ENCODE measurements at regions not wholly inside any gene's neighbourhood (a gene's known extent, or its start where the extent isn't known, plus 50 kb on each side); places are given as distances from the start of the nearest gene placed in this dataset.
A peak's percentile ranks its signal among the peaks of the same experiment; 100 is the strongest.
"Not testable (repeated sequence)": the region's sequence is repeated elsewhere in the genome, so short reads cannot be mapped to it uniquely, and the experiment has no call there.

DNA sequence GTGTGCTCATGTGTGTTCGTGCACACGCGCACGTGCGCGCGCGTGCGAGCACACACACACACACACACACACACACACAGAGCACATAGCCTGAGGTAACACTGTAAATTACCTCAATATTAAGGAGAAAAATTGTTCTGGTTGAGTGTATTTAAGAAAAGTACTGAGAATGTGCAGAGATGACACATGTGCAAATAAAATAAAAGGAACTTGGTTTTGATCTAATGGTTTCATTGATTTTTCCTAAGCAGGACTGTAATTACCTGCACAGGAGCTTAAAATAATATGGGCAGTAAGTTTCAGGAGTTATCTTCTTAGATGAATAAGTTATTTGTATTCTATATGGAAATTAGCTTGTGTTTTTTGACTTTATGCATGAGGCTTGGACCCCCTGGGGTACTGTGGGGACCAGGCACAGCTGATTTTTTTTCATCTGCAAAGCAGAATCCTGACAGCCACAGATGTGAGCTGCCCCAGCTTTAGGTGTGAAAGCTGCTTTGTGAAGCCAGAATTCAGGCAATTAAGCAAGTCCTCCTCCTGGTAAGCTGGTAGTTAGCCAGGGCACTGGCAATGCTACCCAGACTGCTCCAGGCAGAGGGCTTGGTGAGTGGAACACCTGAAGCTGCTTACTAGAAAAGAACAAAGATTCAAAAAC, 1040.6 kb upstream of the CITED2 start:
- Mint-ChIP-seq H3K4me1 (ENCODE audit: low read depth) (no peaks in the 10 kb centered on the region), H3K27me3 (no peaks in the 10 kb centered on the region), H3K27ac (no peak overlapping the region), H3K4me3 (no peak overlapping the region), H3K9me3 (peaks cover 48% of the 10 kb centered on the region), H3K36me3 (ENCODE audit: low read depth) (no peaks in the 10 kb centered on the region)
- intact Hi-C loops (cut with micrococcal nuclease): no loop called here

DNA sequence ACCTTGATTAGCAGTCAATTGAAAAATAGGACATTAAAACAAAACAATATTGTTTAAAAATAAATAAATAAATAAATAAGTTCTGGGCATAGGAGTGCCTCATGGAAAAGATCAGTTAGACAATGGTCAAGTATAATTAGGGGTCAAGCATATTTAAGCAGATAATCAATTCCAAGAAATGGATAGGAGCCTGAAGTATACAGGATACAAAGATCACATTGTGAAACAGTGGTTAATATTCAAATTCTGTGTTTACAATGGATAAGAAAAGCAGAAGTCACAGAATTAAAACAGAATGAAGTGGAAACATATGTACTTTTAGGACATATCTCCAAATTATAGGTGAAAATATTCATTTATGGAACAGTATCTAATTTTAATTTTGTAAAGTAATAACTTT, 1028.6 kb upstream of the CITED2 start:
- peaks cover 17% of the 10 kb centered on the region for H3K36me3 Mint-ChIP-seq (ENCODE audit: low read depth)
- H3K4me3 Mint-ChIP-seq: no peak overlapping the region
- intact Hi-C loops (cut with micrococcal nuclease): no loop called here
- H3K4me1 Mint-ChIP-seq (ENCODE audit: low read depth): no peaks in the 10 kb centered on the region
- no peaks in the 10 kb centered on the region for H3K27me3 Mint-ChIP-seq
- peaks cover 30% of the 10 kb centered on the region for H3K9me3 Mint-ChIP-seq
- no peak overlapping the region for H3K27ac Mint-ChIP-seq

DNA sequence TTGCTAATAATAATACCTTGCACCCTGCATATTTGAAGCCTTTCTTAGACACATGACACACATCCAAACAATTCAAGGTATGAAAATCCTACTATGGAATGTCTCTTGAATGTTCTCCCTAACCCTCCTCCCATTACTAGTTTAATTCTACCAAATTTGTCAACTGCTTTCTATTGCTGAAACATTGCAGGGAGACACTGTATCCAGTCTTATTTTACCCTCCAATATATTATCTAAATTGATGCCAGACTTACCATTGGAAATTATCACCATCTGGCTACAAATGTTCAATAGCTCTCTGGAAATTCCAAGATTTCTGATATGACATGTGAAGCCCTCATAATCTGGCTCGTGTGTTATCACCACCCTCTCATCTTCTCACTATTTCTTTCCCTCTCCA, 1027.3 kb upstream of the CITED2 start:
- Mint-ChIP-seq H3K27ac (no peak overlapping the region), H3K27me3 (no peaks in the 10 kb centered on the region), H3K4me3 (no peak overlapping the region), H3K4me1 (ENCODE audit: low read depth) (no peaks in the 10 kb centered on the region), H3K36me3 (ENCODE audit: low read depth) (peaks cover 6% of the 10 kb centered on the region), H3K9me3 (peaks cover 17% of the 10 kb centered on the region)
- intact Hi-C loops (cut with micrococcal nuclease): no loop called here

DNA sequence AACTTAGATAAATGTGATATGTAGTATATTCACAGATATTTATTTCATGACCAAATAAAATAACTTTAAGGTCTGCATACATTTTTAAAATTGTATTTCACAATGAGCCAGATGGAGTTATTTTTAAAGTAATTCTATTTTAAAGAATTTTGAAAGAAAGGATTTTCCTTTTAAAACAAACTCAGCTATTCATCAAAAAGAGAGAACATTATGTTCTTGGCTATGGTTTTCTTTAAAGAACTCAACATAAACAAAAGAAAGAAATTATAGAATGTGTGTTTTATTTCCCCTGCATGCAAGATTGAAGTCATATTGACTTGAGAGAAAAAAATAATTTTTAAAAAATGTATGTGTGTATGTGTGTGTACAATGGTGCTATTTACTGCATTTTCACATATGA, 1023.6 kb upstream of the CITED2 start:
- peaks cover 15% of the 10 kb centered on the region for H3K4me1 Mint-ChIP-seq (ENCODE audit: low read depth)
- H3K9me3 Mint-ChIP-seq: peaks cover 24% of the 10 kb centered on the region
- intact Hi-C loops (cut with micrococcal nuclease): no loop called here
- H3K27me3 Mint-ChIP-seq: no peaks in the 10 kb centered on the region
- no peak overlapping the region for H3K4me3 Mint-ChIP-seq
- no peak overlapping the region for H3K27ac Mint-ChIP-seq
- H3K36me3 Mint-ChIP-seq (ENCODE audit: low read depth): peaks cover 20% of the 10 kb centered on the region

DNA sequence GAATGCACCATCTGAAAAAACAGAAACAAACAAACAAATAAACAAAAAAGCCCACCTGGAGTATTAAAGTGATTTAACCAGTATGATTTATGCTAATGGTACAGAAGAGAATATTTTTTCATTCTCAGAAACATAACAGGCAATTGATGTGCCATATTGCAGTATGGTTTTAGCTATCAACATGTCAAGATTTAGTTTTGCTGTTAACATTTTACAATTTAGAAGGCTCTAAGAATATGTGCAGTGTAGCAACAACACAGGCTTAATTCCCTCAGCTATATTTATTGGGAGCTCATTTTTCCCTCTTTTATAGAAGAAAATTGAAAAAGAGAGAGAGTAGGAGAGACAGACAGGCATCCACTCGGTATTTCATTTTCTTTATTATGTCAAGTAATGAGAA, 1022.7 kb upstream of the CITED2 start:
- no peak overlapping the region for H3K4me3 Mint-ChIP-seq
- H3K9me3 Mint-ChIP-seq: peaks cover 24% of the 10 kb centered on the region
- intact Hi-C loops (cut with micrococcal nuclease): no loop called here
- peaks cover 20% of the 10 kb centered on the region for H3K36me3 Mint-ChIP-seq (ENCODE audit: low read depth)
- H3K4me1 Mint-ChIP-seq (ENCODE audit: low read depth): peaks cover 15% of the 10 kb centered on the region
- H3K27me3 Mint-ChIP-seq: no peaks in the 10 kb centered on the region
- no peak overlapping the region for H3K27ac Mint-ChIP-seq

DNA sequence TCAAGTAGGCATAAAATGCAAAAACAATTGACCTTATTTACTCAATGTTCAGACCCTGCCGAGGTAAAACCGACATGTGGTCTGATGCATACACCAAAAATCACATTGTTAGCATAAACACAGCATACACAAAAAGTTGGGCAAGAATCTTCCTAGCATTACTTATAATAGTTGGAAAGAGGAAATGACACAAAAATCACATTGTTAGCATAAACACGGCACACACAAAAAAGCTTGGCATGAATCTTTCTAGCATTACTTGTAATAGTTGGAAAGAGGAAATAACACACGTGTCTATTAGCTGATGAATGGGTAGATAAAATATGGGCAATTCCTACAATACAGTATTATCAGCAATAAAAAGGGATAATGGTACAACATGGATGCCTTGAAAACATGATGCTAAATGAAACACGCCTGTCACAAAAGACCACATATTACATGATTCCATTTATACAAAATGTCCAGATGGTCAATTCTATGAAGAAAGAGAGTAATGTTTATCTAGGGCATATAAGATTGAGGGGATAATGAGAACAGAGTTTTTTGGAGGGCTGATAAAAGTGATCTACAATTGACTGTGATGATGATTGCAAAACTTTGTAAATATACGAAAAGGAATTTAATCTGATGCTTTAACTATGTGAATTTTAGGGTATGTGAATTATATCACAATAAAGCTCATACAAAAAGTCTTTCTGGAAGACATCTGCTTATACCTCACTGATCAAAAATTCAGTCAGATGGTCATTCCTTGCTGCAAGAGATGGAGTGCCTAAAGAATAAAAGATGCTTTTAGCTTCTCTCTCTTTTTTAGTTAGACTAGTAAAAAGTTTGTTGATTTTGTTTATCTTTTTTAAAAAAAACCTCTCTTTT, 1019.5 kb upstream of the CITED2 start:
- intact Hi-C loops (cut with micrococcal nuclease): loop anchor here (5.0 kb wide), 1 partner anchor 67 kb away; no protein-coding TSS in a partner anchor
- H3K27me3 Mint-ChIP-seq: no peaks in the 10 kb centered on the region
- peaks cover 28% of the 10 kb centered on the region for H3K36me3 Mint-ChIP-seq (ENCODE audit: low read depth)
- no peak overlapping the region for H3K4me3 Mint-ChIP-seq
- H3K9me3 Mint-ChIP-seq: peaks cover 49% of the 10 kb centered on the region
- peaks cover 15% of the 10 kb centered on the region for H3K4me1 Mint-ChIP-seq (ENCODE audit: low read depth)
- H3K27ac Mint-ChIP-seq: peak overlapping the region; percentile 80

DNA sequence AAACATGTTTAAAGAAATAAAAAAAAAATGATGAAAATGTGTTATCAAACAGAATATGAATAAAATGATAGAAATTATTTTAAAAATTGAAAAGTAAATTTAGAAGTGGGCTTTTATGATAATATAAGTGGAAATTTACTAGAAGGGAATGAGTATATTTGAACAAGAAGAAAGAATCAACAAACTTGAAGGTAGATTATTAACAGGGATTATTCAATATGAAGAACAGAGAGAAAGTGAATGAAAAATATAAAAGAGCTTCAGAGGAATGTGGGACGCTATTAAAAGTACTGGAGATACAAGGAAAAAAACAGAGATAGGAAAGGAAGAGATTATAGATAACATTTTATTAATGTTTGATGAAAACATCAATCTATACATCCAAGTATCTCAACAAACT, 1014.4 kb upstream of the CITED2 start:
- Mint-ChIP-seq H3K27ac (no peak overlapping the region), H3K36me3 (ENCODE audit: low read depth) (peaks cover 43% of the 10 kb centered on the region), H3K4me3 (no peak overlapping the region), H3K9me3 (peaks cover 81% of the 10 kb centered on the region), H3K4me1 (ENCODE audit: low read depth) (peaks cover 6% of the 10 kb centered on the region), H3K27me3 (no peaks in the 10 kb centered on the region)
- intact Hi-C loops (cut with micrococcal nuclease): no loop called here

DNA sequence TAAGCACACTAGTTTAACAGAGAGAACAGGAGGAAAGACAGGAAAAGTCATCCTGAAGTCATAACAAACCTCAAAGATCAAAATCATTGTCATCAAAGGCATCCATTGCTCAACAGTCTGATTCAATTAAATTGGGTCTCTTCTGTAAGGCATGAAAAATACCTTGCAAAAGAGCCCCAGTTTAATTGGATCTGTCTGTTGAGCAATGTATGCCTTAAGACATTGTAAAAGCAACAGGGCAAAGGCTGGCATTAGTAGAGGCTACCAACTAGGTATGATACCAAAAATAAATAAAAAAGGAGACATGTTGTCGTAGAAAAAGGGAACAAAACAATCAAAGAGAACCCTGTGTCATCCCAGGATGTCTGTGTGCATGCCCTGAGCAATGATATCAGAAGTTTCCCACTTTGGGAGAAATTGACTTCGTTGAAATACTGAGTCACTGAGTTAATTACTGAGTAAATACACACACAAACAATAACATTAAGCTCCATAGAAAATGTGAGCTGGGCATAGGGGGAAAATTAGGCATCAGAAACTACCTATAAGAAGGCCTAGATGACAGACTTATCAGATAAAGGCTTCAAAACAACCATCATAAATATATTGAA, 1013.8 kb upstream of the CITED2 start:
- H3K4me1 Mint-ChIP-seq (ENCODE audit: low read depth): peaks cover under 1% of the 10 kb centered on the region
- H3K36me3 Mint-ChIP-seq (ENCODE audit: low read depth): peaks cover 38% of the 10 kb centered on the region
- H3K27ac Mint-ChIP-seq: no peak overlapping the region
- H3K4me3 Mint-ChIP-seq: no peak overlapping the region
- intact Hi-C loops (cut with micrococcal nuclease): no loop called here
- H3K27me3 Mint-ChIP-seq: no peaks in the 10 kb centered on the region
- H3K9me3 Mint-ChIP-seq: peaks cover 77% of the 10 kb centered on the region

DNA sequence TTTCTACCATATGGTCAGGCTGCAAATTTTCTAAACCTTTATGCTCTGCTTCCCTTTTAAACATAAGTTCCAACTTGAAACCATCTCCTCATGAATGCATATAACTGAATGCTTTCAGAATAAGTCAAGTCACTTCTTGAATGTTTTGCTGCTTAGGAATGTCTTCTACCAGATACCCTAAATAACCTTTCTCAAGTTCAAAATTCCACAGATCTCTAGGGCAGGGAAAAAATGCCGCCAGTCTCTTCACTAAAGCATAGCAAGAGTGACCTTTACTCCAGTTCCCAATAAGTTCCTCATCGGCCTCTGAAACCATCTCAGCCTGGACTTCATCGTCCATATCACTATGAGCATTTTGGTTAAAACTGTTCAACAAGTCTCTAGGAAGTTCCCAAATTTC, 1011.2 kb upstream of the CITED2 start:
- Mint-ChIP-seq H3K4me1 (ENCODE audit: low read depth) (peaks cover 12% of the 10 kb centered on the region), H3K4me3 (no peak overlapping the region), H3K36me3 (ENCODE audit: low read depth) (peaks cover 38% of the 10 kb centered on the region), H3K27ac (no peak overlapping the region), H3K27me3 (no peaks in the 10 kb centered on the region), H3K9me3 (peaks cover 65% of the 10 kb centered on the region)
- intact Hi-C loops (cut with micrococcal nuclease): no loop called here

DNA sequence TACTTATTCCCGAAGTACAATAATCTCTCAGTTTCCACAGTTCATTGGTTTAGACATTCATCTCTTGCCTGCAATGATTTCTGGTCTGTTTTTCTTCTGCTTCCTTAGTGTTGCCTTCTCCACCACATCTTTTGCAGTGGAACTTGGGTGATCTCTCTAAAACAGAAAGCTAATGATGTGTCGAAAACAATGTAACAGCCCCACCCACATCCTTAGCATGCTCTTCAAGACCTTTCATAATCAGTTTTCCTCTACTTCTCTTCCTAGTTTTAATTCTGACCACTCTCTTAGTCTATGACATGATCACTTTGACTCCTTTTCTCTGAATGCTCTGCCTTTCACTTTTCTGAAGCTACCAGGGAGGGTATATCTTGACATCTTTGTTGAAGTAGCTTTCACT, 1007.9 kb upstream of the CITED2 start:
- Mint-ChIP-seq H3K9me3 (peaks cover 37% of the 10 kb centered on the region), H3K4me3 (no peak overlapping the region), H3K27me3 (no peaks in the 10 kb centered on the region), H3K36me3 (ENCODE audit: low read depth) (peaks cover 26% of the 10 kb centered on the region), H3K4me1 (ENCODE audit: low read depth) (peaks cover 15% of the 10 kb centered on the region), H3K27ac (peak overlapping the region; percentile 13)
- intact Hi-C loops (cut with micrococcal nuclease): no loop called here

DNA sequence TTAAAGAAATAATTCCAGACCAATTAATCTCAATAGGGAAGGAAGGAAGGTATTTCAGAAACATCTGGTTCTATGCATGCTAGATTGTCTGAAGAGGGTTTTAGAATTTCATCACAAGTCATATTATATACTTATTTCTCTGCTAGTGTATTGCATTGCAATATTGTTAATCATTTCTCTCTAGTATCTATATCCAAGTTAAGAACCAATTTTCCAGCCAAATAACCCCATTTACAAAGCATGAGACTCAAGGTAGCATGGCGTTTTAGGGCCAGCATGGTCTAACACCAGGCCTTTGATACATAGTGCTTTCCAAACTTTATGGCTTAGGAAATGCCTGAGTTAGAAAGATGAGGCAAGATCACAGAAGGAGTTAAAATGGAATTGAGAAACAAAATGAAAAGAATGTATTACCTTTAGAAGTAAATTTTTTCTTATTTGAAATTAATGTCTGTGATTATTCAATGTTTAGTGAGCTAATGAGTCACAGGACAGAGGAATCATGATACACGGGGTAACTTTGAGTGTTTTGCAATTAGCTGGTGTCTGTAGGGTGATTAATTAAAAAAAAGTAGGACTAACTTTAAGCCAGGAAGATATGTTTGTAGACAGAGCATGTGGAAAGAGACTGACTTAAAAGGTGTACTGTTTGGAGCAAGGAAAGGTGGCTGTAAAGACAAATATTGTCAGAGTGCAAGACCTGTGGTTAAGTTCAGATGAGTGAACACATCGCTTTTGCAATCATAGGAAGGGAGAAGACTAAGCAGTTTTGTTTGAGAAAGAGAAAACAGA, 1006.2 kb upstream of the CITED2 start:
- Mint-ChIP-seq H3K27me3 (no peaks in the 10 kb centered on the region), H3K4me3 (no peak overlapping the region)
- intact Hi-C loops (cut with micrococcal nuclease): no loop called here

DNA sequence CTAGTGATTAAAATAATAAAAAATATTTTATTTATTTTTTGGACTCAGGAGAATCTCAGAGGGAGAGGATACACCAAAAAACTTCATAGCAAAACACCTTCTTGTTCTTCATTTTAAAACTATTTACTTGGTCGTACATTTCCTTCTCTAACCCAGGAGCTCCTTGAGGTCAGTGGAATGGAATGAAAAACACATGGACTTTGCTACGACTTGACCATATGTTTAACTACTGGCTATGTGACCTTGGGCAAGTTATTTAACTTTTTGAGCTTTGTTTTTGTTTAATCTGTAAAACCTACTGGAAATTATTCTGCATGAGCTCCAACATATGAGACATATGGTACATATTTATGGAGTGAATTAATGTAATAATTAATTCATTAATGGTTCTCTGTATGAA, 1005.5 kb upstream of the CITED2 start:
- intact Hi-C loops (cut with micrococcal nuclease): no loop called here
- Mint-ChIP-seq H3K4me3 (no peak overlapping the region), H3K27ac (no peak overlapping the region), H3K4me1 (ENCODE audit: low read depth) (peaks cover 15% of the 10 kb centered on the region), H3K27me3 (no peaks in the 10 kb centered on the region), H3K36me3 (ENCODE audit: low read depth) (peaks cover 11% of the 10 kb centered on the region), H3K9me3 (peaks cover 12% of the 10 kb centered on the region)

More for the DNA sequence above, 1006.2 kb upstream of the CITED2 start:
- H3K4me1 Mint-ChIP-seq (ENCODE audit: low read depth): peaks cover 15% of the 10 kb centered on the region
- peaks cover 18% of the 10 kb centered on the region for H3K36me3 Mint-ChIP-seq (ENCODE audit: low read depth)
- no peak overlapping the region for H3K27ac Mint-ChIP-seq
- peaks cover 19% of the 10 kb centered on the region for H3K9me3 Mint-ChIP-seq

DNA sequence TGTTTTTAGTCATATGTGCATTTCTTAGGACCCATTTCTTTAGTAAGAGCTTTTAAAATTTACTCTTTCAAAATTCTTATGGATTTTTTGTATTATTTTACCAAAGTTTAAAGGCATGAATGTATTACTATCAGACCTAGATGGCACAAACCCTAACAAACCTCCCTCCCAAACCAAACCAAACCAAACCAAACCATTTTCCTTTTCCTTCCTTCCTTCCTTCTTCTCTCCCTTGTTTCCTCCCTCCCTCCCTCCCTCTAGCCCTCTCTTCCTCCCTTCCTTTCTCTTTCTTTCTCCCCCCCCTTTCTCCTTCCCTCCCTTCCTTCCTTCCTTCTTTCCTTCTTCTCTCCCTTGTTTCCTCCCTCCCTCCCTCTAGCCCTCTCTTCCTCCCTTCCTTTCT, 1001.8 kb upstream of the CITED2 start:
- no peaks in the 10 kb centered on the region for H3K27me3 Mint-ChIP-seq
- H3K36me3 Mint-ChIP-seq (ENCODE audit: low read depth): peaks cover 11% of the 10 kb centered on the region
- peaks cover 16% of the 10 kb centered on the region for H3K9me3 Mint-ChIP-seq
- no peak overlapping the region for H3K4me3 Mint-ChIP-seq
- no peak overlapping the region for H3K27ac Mint-ChIP-seq
- intact Hi-C loops (cut with micrococcal nuclease): no loop called here
- peaks cover 11% of the 10 kb centered on the region for H3K4me1 Mint-ChIP-seq (ENCODE audit: low read depth)

DNA sequence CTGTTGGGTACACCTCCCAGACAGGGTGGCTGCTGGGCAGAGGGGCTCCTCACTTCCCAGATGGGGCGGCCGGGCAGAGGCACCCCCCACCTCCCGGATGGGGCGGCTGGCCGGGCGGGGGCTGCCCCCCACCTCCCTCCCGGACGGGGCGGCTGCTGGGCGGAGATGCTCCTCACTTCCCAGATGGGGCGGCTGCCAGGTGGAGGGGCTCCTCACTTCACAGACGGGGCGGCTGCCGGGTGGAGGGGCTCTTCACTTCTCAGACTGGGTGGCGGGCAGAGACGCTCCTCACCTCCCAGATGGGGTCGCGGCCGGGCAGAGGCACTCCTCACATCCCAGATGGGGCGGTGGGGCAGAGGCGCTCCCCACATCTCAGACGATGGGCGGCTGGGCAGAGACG, 999.3 kb upstream of the CITED2 start:
- Mint-ChIP-seq H3K27ac (peak overlapping the region; percentile 15), H3K9me3 (peaks cover 16% of the 10 kb centered on the region), H3K36me3 (ENCODE audit: low read depth) (peaks cover 11% of the 10 kb centered on the region)
- H3K27me3 Mint-ChIP-seq; H3K4me3 Mint-ChIP-seq; H3K4me1 Mint-ChIP-seq (ENCODE audit: low read depth); intact Hi-C loops (cut with micrococcal nuclease): not testable (repeated sequence)

Measured in dendritic cell treated with granulocyte-macrophage colony-stimulating factor and Interleukin-4, amounts not matched to agents 40 ng/mL and 50 ng/mL, for 4 days (primary cell).